ENCODE measurements at regions not wholly inside any gene's neighbourhood (a gene's known extent, or its start where the extent isn't known, plus 50 kb on each side); places are given as distances from the start of the nearest gene placed in this dataset.

GRCh38 chr1:238628110-238628509 is 737.4 kb upstream of the ZP4 start:
- TF ChIP-seq CTCF (IDR thresholded peaks at IDR 0.05; ENCODE audit: unreplicated experiment): no peak
- H3K4me3 Mint-ChIP-seq (ENCODE audit: low read depth): no peak overlapping the region
- H3K27me3 Mint-ChIP-seq: no peaks in the 10 kb centered on the region
- H3K27ac Mint-ChIP-seq: no peak overlapping the region
- DNase-seq (ENCODE audit: low spot score, unreplicated experiment): no peak
- H3K4me1 Mint-ChIP-seq (ENCODE audit: low read depth): no peaks in the 10 kb centered on the region
- no peaks in the 10 kb centered on the region for H3K36me3 Mint-ChIP-seq (ENCODE audit: insufficient read depth)
- peaks cover 5% of the 10 kb centered on the region for H3K9me3 Mint-ChIP-seq (ENCODE audit: low read depth)

- no peak for DNase-seq (ENCODE audit: low spot score, unreplicated experiment)
- TF ChIP-seq CTCF (IDR thresholded peaks at IDR 0.05; ENCODE audit: unreplicated experiment): no peak
- Mint-ChIP-seq H3K4me3 (ENCODE audit: low read depth) (no peak overlapping the region), H3K27me3 (no peaks in the 10 kb centered on the region), H3K36me3 (ENCODE audit: insufficient read depth) (no peaks in the 10 kb centered on the region), H3K27ac (no peak overlapping the region), H3K4me1 (ENCODE audit: low read depth) (no peaks in the 10 kb centered on the region), H3K9me3 (ENCODE audit: low read depth) (no peaks in the 10 kb centered on the region)
Observed at GRCh38 chr1:238624776-238625175, 734.1 kb upstream of the ZP4 start.

- TF ChIP-seq CTCF (IDR thresholded peaks at IDR 0.05; ENCODE audit: unreplicated experiment): no peak
Observed at GRCh38 chr1:238621405-238621804, 730.7 kb upstream of the ZP4 start.

GRCh38 chr1:238619652-238620051 is 728.9 kb upstream of the ZP4 start:
- no peak for TF ChIP-seq CTCF (IDR thresholded peaks at IDR 0.05; ENCODE audit: unreplicated experiment)
- DNase-seq (ENCODE audit: low spot score, unreplicated experiment): no peak
- H3K36me3 Mint-ChIP-seq (ENCODE audit: insufficient read depth): no peaks in the 10 kb centered on the region
- H3K4me1 Mint-ChIP-seq (ENCODE audit: low read depth): no peaks in the 10 kb centered on the region
- H3K9me3 Mint-ChIP-seq (ENCODE audit: low read depth): peaks cover 2% of the 10 kb centered on the region
- no peak overlapping the region for H3K4me3 Mint-ChIP-seq (ENCODE audit: low read depth)
- no peaks in the 10 kb centered on the region for H3K27me3 Mint-ChIP-seq
- no peak overlapping the region for H3K27ac Mint-ChIP-seq

More at GRCh38 chr1:238621405-238621804, 730.7 kb upstream of the ZP4 start:
- Mint-ChIP-seq H3K27ac (no peak overlapping the region), H3K4me1 (ENCODE audit: low read depth) (no peaks in the 10 kb centered on the region), H3K36me3 (ENCODE audit: insufficient read depth) (no peaks in the 10 kb centered on the region), H3K9me3 (ENCODE audit: low read depth) (peaks cover 2% of the 10 kb centered on the region), H3K27me3 (no peaks in the 10 kb centered on the region), H3K4me3 (ENCODE audit: low read depth) (no peak overlapping the region)
- DNase-seq (ENCODE audit: low spot score, unreplicated experiment): no peak

GRCh38 chr1:238611406-238611805 is 720.7 kb upstream of the ZP4 start:
- H3K27me3 Mint-ChIP-seq: no peaks in the 10 kb centered on the region
- H3K9me3 Mint-ChIP-seq (ENCODE audit: low read depth): peaks cover 3% of the 10 kb centered on the region
- H3K4me3 Mint-ChIP-seq (ENCODE audit: low read depth): no peak overlapping the region
- H3K4me1 Mint-ChIP-seq (ENCODE audit: low read depth): no peaks in the 10 kb centered on the region
- no peaks in the 10 kb centered on the region for H3K36me3 Mint-ChIP-seq (ENCODE audit: insufficient read depth)
- DNase-seq (ENCODE audit: low spot score, unreplicated experiment): no peak
- no peak for TF ChIP-seq CTCF (IDR thresholded peaks at IDR 0.05; ENCODE audit: unreplicated experiment)
- H3K27ac Mint-ChIP-seq: no peak overlapping the region

Measured in progenitor cell of endocrine pancreas (in vitro differentiated cells).